HEK293 (cell line): ENCODE measurements at regions not wholly inside any gene's neighbourhood (a gene's known extent, or its start where the extent isn't known, plus 50 kb on each side); places are given as distances from the start of the nearest gene placed in this dataset.

Experiments
- CTCF ChIA-PET: fragments of 350-600 bp; formaldehyde crosslinking; extraction: SDS; loops from one replicate; lab custom pipeline; 2021; ENCODE audit warnings: antibody characterized with exemption; lab: Yijun Ruan, JAX
- POLR2A ChIA-PET: fragments of 300-600 bp; formaldehyde crosslinking; extraction: SDS; loops from one replicate; lab custom pipeline; 2020; ENCODE audit warnings: antibody characterized with exemption, inconsistent platforms; lab: Yijun Ruan, JAX
- H3K27ac ChIP-seq: fragments of 200-500 bp; sonication (Bioruptor generic); 2 replicates; pipeline ENCODE4 v1.5.1; 2014; ENCODE audit warnings: low read depth, low read length, control low read depth, inconsistent platforms; ENCODE audit errors: extremely low read depth
- H3K36me3 ChIP-seq, 2 experiments: fragments of 200-500 bp in 1 of 2; sonication (Bioruptor generic) in 1 of 2; 1 replicate in 1 of 2; 2 replicates in 1 of 2; pipeline ENCODE4 v1.5.1; 2014 to 2017; ENCODE audit warnings: inconsistent platforms in 2 of 2, low read length in 2 of 2; ENCODE audit not compliant: control insufficient read depth in 2 of 2, insufficient read depth in 1 of 2
- H3K4me1 ChIP-seq: fragments of 200-500 bp; sonication (Bioruptor generic); 2 replicates; pipeline ENCODE4 v1.5.1; 2014; ENCODE audit warnings: mild to moderate bottlenecking, low read length, inconsistent platforms; ENCODE audit not compliant: control insufficient read depth, insufficient read depth
- H3K4me3 ChIP-seq: 2 replicates; pipeline ENCODE4 v1.5.1; 2011; ENCODE audit warnings: low read depth, mild to moderate bottlenecking, control low read depth, low read length, moderate library complexity
- H3K9me3 ChIP-seq: fragments of 200-500 bp; sonication (Bioruptor generic); 2 replicates; pipeline ENCODE4 v1.5.1; 2014; ENCODE audit warnings: low read depth, low read length, inconsistent platforms; ENCODE audit not compliant: control insufficient read depth, insufficient read depth
- MEIS1 ChIP-seq: sonication (generic); formaldehyde crosslinking; IDR thresholded peaks from 2 replicates; pipeline ENCODE4 v1.8.1; 2022; ENCODE audit warnings: missing genetic modification reagents, mild to moderate bottlenecking, borderline replicate concordance
- PATZ1 ChIP-seq: fragments of 450-650 bp; formaldehyde crosslinking; IDR thresholded peaks from 2 replicates; pipeline ENCODE4 v1.5.1; 2016; ENCODE audit warnings: missing biosample characterization, missing genetic modification characterization
- TCF7L2 ChIP-seq: IDR thresholded peaks from 2 replicates; pipeline ENCODE4 v1.6.1; 2011; ENCODE audit warnings: low read depth, mild to moderate bottlenecking, inconsistent platforms, low read length, moderate library complexity, borderline replicate concordance
- YY2 ChIP-seq: fragments of 450-650 bp; formaldehyde crosslinking; IDR thresholded peaks from 2 replicates; pipeline ENCODE4 v1.5.1; 2016; ENCODE audit warnings: missing biosample characterization, missing genetic modification characterization
- ZBTB10 ChIP-seq: fragments of 450-650 bp; formaldehyde crosslinking; IDR thresholded peaks from 2 replicates; pipeline ENCODE4 v1.5.1; 2016; ENCODE audit warnings: missing biosample characterization, missing genetic modification characterization
- ZBTB17 ChIP-seq: fragments of 450-650 bp; formaldehyde crosslinking; IDR thresholded peaks from 2 replicates; pipeline ENCODE4 v1.5.1; 2016; ENCODE audit warnings: missing biosample characterization, missing genetic modification characterization
- ZBTB21 ChIP-seq: fragments of 450-650 bp; formaldehyde crosslinking; IDR thresholded peaks from 2 replicates; pipeline ENCODE4 v1.5.1; 2017; ENCODE audit warnings: missing biosample characterization, missing genetic modification characterization
- ZBTB44 ChIP-seq: fragments of 450-650 bp; IDR thresholded peaks from 2 replicates; pipeline ENCODE4 v1.5.1; 2018; ENCODE audit warnings: missing biosample characterization, mild to moderate bottlenecking, missing genetic modification characterization
- ZFP37 ChIP-seq: fragments of 450-650 bp; formaldehyde crosslinking; IDR thresholded peaks from 2 replicates; pipeline ENCODE4 v1.5.1; 2016; ENCODE audit warnings: missing biosample characterization, missing genetic modification characterization
- ZNF132 ChIP-seq: fragments of 450-650 bp; formaldehyde crosslinking; IDR thresholded peaks from 2 replicates; pipeline ENCODE4 v1.5.1; 2017; ENCODE audit warnings: missing biosample characterization, missing genetic modification characterization, borderline replicate concordance
- ZNF148 ChIP-seq: fragments of 450-650 bp; formaldehyde crosslinking; IDR thresholded peaks from 2 replicates; pipeline ENCODE4 v1.5.0; 2017; ENCODE audit warnings: missing biosample characterization, missing genetic modification characterization, borderline replicate concordance
- ZNF184 ChIP-seq: fragments of 450-650 bp; IDR thresholded peaks from 2 replicates; pipeline ENCODE4 v1.5.1; 2018; ENCODE audit warnings: missing biosample characterization, mild to moderate bottlenecking, missing genetic modification characterization
- ZNF341 ChIP-seq: fragments of 450-650 bp; formaldehyde crosslinking; IDR thresholded peaks from 2 replicates; pipeline ENCODE4; 2016; ENCODE audit warnings: low read depth, missing biosample characterization, missing genetic modification characterization
- ZNF354C ChIP-seq: fragments of 450-650 bp; formaldehyde crosslinking; IDR thresholded peaks from 2 replicates; pipeline ENCODE4 v1.5.1; 2016; ENCODE audit warnings: missing biosample characterization, missing genetic modification characterization, low read depth, borderline replicate concordance
- ZNF433 ChIP-seq: fragments of 450-650 bp; formaldehyde crosslinking; IDR thresholded peaks from 2 replicates; pipeline ENCODE4 v1.5.1; 2016; ENCODE audit warnings: missing biosample characterization, missing genetic modification characterization, low read depth
- ZNF518A ChIP-seq: fragments of 450-650 bp; formaldehyde crosslinking; conservative IDR thresholded peaks from 2 replicates; pipeline ENCODE4 v1.5.1; 2016; ENCODE audit warnings: low read depth, missing biosample characterization, missing genetic modification characterization
- ZNF548 ChIP-seq: fragments of 450-650 bp; formaldehyde crosslinking; IDR thresholded peaks from 2 replicates; pipeline ENCODE4 v1.5.1; 2016; ENCODE audit warnings: missing biosample characterization, missing genetic modification characterization
- ZNF555 ChIP-seq: fragments of 450-650 bp; formaldehyde crosslinking; conservative IDR thresholded peaks from 2 replicates; pipeline ENCODE4 v1.5.1; 2017; ENCODE audit warnings: missing biosample characterization, mild to moderate bottlenecking, missing genetic modification characterization, inconsistent platforms
- ZNF571 ChIP-seq: fragments of 450-650 bp; formaldehyde crosslinking; IDR thresholded peaks from 2 replicates; pipeline ENCODE4 v1.5.0; 2017; ENCODE audit warnings: missing biosample characterization, missing genetic modification characterization
- ZNF629 ChIP-seq: fragments of 450-650 bp; formaldehyde crosslinking; IDR thresholded peaks from 2 replicates; pipeline ENCODE4 v1.5.1; 2017; ENCODE audit warnings: missing biosample characterization, missing genetic modification characterization
- ZNF792 ChIP-seq: fragments of 450-650 bp; formaldehyde crosslinking; IDR thresholded peaks from 2 replicates; pipeline ENCODE4 v1.5.1; 2016; ENCODE audit warnings: missing biosample characterization, missing genetic modification characterization

GRCh38 chrX:7441586-7441985 lies 293.6 kb upstream of the PUDP start (continued):
- TF ChIP-seq ZNF518A (tag by site-specific recombination) (no peak), ZBTB44 (tag by site-specific recombination) (no peak), ZFP37 (tag by site-specific recombination) (no peak), ZNF354C (no peak), PATZ1 (no peak), ZBTB17 (tag by site-specific recombination) (no peak), ZNF433 (tag by site-specific recombination) (no peak), ZBTB10 (tag by site-specific recombination) (no peak), TCF7L2 (no peak), ZNF792 (tag by site-specific recombination) (no peak), YY2 (tag by site-specific recombination) (no peak), ZNF341 (tag by site-specific recombination) (no peak), ZNF629 (tag by site-specific recombination) (no peak), ZNF571 (no peak), ZNF132 (tag by site-specific recombination) (no peak)

- TF ChIP-seq ZBTB21 (tag by site-specific recombination), result no peak
- no peak for TF ChIP-seq ZNF548 (tag by site-specific recombination)
- no peak for TF ChIP-seq MEIS1 (CRISPR knock-in tag)
- no peak for TF ChIP-seq ZNF555 (tag by site-specific recombination)
- no peak for TF ChIP-seq ZNF148 (tag by site-specific recombination)
- no peak for TF ChIP-seq ZNF184 (tag by site-specific recombination)
- H3K9me3 ChIP-seq, result no peaks in the 10 kb centered on the region
- no peak overlapping the region for H3K27ac ChIP-seq
- no peaks in the 10 kb centered on the region for H3K4me1 ChIP-seq
- ChIA-PET POLR2A (no interaction called here), CTCF (no interaction called here)
- no peak overlapping the region for H3K4me3 ChIP-seq
- no peaks in the 10 kb centered on the region for H3K36me3 ChIP-seq
Observed at GRCh38 chrX:7435822-7436221, 287.9 kb upstream of the PUDP start.
